Activated CD8-positive, alpha-beta memory T cell treated with anti-CD3 and anti-CD28 coated beads, Interleukin-2, amount 50 U/mL, for 24 hours (primary cell): ENCODE measurements at regions not wholly inside any gene's neighbourhood (a gene's known extent, or its start where the extent isn't known, plus 50 kb on each side); places are given as distances from the start of the nearest gene placed in this dataset.
"Not testable (repeated sequence)": the region's sequence is repeated elsewhere in the genome, so short reads cannot be mapped to it uniquely, and the experiment has no call there.

Experiments used
- DNase-seq: peaks from one replicate; pipeline ENCODE4 v3.0.0-alpha.2; 2020; ENCODE audit errors: extremely low read depth

DNA sequence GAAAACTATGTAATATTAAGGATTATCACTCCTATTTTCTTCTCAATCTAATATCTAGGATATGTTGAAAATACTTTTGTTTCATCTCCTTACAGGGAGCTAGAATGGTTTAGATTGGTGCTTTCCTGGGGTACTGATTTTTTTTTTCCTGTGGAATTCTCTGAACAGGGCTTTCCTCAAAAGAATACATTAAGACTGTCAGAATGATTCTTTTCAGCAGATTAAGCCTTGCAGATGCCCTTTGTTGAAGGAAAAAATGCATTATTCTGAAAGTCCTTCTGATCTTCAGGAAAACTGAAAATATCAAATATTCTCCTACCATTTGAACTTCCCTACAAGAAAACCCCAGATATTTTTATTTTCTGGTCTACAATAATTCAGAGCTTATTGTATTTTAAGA, 178.9 kb downstream of the SOX4 start:
- no peak for DNase-seq

- no peak for DNase-seq
These were observed 179.5 kb downstream of the SOX4 start for GRCh38 chr6:21772884-21773575.

- DNase-seq: no peak
These were observed 180.0 kb downstream of the SOX4 start for GRCh38 chr6:21773576-21773968.

DNA sequence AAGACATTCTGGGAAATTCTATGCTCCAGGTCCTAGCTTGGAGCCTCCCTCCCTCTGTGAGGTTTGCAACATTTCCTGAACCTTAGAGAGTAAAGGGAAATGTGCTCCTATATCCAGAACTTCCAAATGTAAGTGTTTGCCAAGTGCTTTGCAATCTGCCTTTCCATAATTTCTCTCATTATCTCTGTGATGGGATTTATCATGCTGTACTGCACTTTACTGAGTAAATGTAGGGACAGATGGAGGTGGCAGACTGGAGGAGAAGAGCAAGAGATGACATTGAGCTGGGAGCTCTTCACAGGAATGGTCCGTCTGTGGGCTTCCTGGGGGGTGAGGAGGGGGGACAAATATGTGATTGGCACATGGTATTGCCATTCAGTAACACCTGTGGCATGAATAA, 184.3 kb downstream of the SOX4 start:
- no peak for DNase-seq

DNA sequence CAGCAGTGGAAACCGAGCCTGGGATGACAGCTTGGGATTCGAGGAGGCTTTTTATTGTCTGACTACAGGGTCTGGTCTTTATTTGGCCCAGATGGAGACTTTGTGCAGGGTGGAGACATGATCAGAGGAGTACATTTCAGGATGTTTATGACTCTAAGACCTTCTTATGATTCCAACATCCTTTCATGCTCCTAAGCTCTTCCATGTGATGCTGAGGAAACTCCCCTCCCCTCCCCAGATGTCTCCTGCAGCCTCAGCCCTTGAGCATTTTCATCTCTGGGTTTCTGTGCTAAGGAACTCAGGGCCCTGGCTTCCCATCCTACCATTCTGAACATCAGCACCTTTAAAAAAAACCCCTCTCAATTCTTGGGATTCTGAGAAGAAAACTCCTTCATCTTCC, 186.6 kb downstream of the SOX4 start:
- DNase-seq: no peak

GRCh38 chr6:21780679-21781078, 187.1 kb downstream of the SOX4 start:
- DNase-seq: no peak

- DNase-seq: no peak
These were observed 187.6 kb downstream of the SOX4 start for GRCh38 chr6:21781128-21781527.

- no peak for DNase-seq
These were observed 191.6 kb downstream of the SOX4 start for GRCh38 chr6:21785164-21785563.

- DNase-seq: no peak
These were observed 197.5 kb downstream of the SOX4 start for GRCh38 chr6:21791056-21791455.

DNA sequence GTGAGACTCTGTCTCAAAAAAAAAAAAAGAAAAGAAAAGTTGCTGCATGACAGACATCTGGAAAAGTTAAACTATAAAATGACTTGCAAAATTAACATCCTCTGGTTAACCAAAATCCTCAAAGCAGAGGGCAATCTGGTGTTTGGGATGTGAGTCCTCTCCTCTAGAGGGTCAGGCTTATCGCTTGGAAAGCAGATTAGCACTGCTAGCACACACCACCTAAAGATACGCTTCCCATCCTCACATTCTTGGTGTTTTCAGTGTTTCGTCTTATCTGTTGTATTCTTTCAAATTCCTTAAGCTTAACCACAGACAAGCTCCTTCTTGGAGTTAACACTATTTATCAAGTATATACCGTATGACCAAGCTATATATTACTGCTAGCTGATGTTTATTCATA, 198.0 kb downstream of the SOX4 start:
- no peak for DNase-seq

DNA sequence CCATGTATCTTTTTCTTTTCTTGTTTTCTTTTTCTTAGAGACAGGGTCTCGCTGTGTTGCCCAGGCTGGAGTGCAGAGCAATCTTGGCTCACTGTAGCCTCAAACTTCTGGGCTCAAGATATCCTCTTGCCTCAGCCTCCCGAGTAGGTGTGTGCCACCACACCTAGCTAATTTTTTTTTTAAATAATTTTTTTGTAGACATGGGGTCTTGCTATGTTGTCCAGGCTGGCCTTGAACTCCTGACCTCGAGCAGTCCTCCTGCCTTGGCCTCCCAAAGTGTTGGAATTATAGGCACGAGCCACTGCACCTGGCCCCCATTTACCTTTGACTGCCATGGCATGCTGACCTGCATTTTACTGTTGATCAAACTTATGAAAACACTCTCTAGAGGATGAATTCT, 198.6 kb downstream of the SOX4 start:
- no peak for DNase-seq

- not testable (repeated sequence) for DNase-seq
These were observed 203.4 kb downstream of the SOX4 start for GRCh38 chr6:21796979-21797378.

DNA sequence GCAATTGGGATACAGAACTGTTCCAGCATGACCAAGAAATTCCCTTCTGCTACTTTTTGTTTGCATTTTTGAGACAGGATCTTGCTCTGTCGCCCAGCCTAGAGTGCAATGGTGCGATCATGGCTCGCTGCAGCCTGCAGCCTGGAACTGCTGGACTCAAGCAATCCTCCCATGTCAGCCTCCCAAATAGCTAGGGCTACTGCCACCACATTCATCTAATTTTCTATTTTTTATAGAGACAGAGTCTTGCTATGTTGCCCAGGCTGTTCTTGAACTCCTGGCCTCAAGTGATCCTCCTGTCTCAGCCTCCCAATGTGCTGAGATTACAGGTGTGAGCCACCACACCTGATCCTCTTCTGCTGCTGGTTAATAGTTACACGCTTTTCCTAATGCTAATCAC, 204.9 kb downstream of the SOX4 start:
- DNase-seq: no peak

DNA sequence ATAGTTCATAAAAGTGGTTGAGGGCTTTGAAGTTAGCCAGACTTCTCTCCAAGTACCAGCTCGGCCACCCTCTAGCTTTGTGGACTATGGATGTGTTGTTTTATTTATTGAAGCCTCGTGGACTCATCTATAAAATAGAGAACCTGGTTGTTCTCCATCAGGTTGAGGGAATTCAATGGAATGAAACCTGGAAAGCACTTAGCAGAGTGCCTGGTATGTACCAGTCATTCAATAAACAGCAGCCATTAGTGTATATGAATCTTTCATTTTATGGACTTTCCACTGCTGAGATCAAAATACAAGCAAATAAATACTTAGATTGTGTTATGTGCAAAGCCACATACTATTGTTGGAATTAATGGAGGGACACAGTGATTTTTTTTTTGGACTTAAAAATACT, 206.8 kb downstream of the SOX4 start:
- DNase-seq: no peak

GRCh38 chr6:21800948-21801438, 207.4 kb downstream of the SOX4 start:
- DNase-seq: no peak

GRCh38 chr6:21801446-21802174, 208.1 kb downstream of the SOX4 start:
- DNase-seq: no peak

- DNase-seq: no peak
These were observed 208.7 kb downstream of the SOX4 start for GRCh38 chr6:21802175-21802822.

GRCh38 chr6:21804941-21805610, 211.5 kb downstream of the SOX4 start:
- DNase-seq: no peak

- no peak for DNase-seq
These were observed 213.9 kb downstream of the SOX4 start for GRCh38 chr6:21807299-21808044.

DNA sequence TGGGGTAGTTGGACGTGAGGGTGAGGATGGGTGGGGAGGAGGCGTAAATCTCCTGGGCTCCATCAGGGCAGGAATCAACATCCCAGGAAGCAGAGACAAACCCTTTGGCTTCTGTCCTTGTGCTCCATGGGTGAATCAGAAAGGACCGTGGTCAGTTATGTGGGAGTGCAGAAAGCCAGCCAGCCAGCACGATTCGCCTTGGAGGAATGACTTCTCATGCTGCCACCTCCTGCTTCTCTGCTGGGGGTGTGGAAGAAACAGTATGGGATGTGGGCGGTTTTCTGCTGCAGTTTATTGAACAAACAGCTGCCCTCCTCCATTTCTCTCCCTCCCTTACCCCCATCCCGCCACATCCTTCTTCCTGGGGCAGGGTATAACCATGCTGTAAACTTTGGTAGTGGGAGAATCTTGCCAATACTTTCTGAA, 214.5 kb downstream of the SOX4 start:
- no peak for DNase-seq

DNA sequence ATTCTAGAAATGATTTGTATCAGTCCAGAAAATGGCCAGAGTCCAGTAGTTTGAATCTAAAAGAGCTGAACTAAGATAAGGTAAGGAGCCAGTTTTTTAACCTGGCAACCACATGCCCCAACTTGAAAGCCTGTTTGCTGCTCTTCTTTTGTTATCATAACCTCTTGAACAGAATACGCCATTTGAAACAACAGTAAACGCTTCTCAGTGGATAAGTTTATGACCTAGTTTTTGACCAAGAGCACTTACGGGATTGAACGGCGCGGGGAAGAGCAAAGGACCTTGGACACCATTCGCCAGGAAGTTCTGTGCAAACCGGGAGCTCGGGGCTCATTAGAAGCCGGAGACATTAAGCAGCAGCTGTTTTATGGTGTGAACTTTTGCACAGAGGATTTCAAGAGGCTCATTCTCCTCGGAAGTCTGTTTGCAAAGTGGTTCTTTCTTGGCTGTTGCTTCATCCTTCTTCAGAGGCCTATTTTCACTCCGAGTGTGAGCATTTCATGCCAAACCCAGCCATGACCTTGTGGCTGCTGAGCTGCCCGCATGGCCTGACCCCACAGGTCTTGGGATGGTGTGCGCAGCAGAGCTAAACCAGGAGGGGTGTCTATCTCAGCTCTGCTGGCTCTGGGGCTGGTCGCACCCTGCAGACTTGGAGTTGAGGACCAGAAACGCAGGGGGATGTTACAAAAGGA, 215.1 kb downstream of the SOX4 start:
- no peak for DNase-seq
